ENCODE measurements at regions not wholly inside any gene's neighbourhood (a gene's known extent, or its start where the extent isn't known, plus 50 kb on each side); places are given as distances from the start of the nearest gene placed in this dataset.

DNA sequence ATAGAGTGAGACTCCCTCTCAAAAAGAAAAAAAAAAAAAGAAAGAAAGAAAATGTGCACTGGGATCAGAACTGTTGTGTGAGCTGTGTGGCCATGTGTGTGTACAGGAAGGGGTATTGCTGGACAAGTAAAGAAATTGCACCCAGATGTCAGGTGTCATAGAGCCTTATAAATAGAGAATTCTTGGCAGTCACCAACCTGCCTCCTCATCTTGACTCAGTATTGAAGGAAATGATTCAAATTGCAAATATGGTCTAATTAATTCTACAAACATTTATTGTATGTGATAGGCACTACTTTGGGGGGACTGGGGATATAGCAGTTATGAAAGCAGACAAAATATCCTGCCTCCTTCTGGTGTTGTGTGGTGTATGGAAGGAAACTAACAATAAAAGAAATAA, 243.8 kb upstream of the TTC14 start:
- Histone ChIP-seq H3K9me3 (ENCODE audit: severe bottlenecking) (no peaks in the 10 kb centered on the region), H3K4me3 (ENCODE audit: low read depth, low read length) (no peak overlapping the region), H3K27ac (no peak overlapping the region), H3K27me3 (ENCODE audit: insufficient read depth, low read depth, severe bottlenecking) (no peaks in the 10 kb centered on the region), H3K36me3 (no peaks in the 10 kb centered on the region)
- TF ChIP-seq, protein P1, sequence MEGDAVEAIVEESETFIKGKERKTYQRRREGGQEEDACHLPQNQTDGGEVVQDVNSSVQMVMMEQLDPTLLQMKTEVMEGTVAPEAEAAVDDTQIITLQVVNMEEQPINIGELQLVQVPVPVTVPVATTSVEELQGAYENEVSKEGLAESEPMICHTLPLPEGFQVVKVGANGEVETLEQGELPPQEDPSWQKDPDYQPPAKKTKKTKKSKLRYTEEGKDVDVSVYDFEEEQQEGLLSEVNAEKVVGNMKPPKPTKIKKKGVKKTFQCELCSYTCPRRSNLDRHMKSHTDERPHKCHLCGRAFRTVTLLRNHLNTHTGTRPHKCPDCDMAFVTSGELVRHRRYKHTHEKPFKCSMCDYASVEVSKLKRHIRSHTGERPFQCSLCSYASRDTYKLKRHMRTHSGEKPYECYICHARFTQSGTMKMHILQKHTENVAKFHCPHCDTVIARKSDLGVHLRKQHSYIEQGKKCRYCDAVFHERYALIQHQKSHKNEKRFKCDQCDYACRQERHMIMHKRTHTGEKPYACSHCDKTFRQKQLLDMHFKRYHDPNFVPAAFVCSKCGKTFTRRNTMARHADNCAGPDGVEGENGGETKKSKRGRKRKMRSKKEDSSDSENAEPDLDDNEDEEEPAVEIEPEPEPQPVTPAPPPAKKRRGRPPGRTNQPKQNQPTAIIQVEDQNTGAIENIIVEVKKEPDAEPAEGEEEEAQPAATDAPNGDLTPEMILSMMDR (IDR thresholded peaks at IDR 0.05; ENCODE audit: low read depth, low read length), result no peak
- DNase-seq, result no peak

DNA sequence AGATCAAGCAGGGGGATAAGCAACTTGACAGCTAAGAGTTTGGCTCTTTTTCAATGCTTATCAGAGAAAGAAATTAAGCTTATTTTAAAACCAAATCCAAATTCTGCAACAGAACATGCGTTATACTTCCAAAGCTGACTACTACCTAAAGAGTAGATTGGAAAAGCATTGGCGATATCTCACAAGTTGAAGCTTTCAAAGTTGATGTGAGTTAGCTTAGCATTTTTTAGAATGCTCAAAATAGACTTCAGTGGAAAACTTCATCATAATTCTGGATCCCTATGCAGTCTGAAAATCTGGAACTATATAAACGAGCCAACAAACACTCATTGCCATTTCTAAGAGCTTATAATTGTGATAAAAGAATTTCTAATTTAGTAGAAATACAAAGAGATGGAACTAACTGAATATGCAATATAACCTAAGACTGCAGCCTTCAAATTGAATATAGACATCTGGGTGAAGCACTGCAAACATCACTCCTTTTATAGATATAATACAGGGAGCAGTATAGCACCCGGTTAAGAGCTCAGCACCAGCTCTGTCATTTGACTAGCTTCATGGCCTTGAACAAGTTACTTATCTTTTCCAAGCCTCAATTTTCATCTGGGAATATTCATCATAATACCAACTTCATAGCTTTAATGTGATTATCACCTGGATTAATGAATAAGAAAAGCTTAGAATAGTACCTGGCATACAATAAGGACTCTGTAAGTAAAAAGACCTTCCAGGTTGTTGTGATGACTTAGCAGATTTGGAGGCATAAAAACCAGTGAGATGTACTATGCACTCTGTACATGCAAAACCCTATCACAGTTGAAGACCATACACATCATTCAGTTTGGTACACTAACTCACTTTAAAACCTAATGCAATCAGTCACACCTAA, 242.7 kb upstream of the TTC14 start:
- DNase-seq, result no peak
- Histone ChIP-seq H3K4me3 (ENCODE audit: low read depth, low read length) (no peak overlapping the region), H3K36me3 (no peaks in the 10 kb centered on the region), H3K27ac (no peak overlapping the region), H3K27me3 (ENCODE audit: insufficient read depth, low read depth, severe bottlenecking) (no peaks in the 10 kb centered on the region), H3K9me3 (ENCODE audit: severe bottlenecking) (no peaks in the 10 kb centered on the region)
- TF ChIP-seq, protein P1 (IDR thresholded peaks at IDR 0.05; ENCODE audit: low read depth, low read length), result no peak

GRCh38 chr3:180359953-180360279, 242.0 kb upstream of the TTC14 start:
- TF ChIP-seq, protein P1 (IDR thresholded peaks at IDR 0.05; ENCODE audit: low read depth, low read length), result no peak
- DNase-seq, result no peak
- Histone ChIP-seq H3K4me3 (ENCODE audit: low read depth, low read length) (no peak overlapping the region), H3K27ac (no peak overlapping the region), H3K9me3 (ENCODE audit: severe bottlenecking) (no peaks in the 10 kb centered on the region), H3K36me3 (no peaks in the 10 kb centered on the region), H3K27me3 (ENCODE audit: insufficient read depth, low read depth, severe bottlenecking) (no peaks in the 10 kb centered on the region)

GRCh38 chr3:180362081-180362480, 239.9 kb upstream of the TTC14 start:
- H3K27ac ChIP-seq, result no peak overlapping the region
- TF ChIP-seq, protein P1 (IDR thresholded peaks at IDR 0.05; ENCODE audit: low read depth, low read length), result no peak
- no peaks in the 10 kb centered on the region for H3K36me3 ChIP-seq
- no peaks in the 10 kb centered on the region for H3K9me3 ChIP-seq (ENCODE audit: severe bottlenecking)
- H3K4me3 ChIP-seq (ENCODE audit: low read depth, low read length), result no peak overlapping the region
- no peak for DNase-seq
- H3K27me3 ChIP-seq (ENCODE audit: insufficient read depth, low read depth, severe bottlenecking), result no peaks in the 10 kb centered on the region

DNA sequence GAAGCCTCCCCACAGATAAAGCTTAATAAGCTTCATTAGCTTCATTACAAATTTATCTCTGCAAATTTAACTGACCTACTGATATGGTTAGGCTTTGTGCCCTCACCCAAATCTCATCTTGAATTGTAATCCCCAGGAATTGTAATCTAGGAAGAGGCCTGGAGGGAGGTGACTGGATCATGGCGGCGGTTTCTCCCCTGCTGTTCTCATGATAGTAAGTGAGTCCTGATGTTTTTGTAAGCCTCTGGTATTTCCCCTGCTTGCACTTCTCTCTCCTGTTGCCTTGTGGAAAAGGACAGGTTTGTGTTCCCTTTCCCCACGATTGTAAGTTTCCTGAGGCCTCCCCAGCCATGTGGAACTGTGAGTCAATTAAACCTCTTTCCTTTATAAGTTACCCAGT, 226.1 kb upstream of the TTC14 start:
- TF ChIP-seq, protein P1 (IDR thresholded peaks at IDR 0.05; ENCODE audit: low read depth, low read length), result no peak

DNA sequence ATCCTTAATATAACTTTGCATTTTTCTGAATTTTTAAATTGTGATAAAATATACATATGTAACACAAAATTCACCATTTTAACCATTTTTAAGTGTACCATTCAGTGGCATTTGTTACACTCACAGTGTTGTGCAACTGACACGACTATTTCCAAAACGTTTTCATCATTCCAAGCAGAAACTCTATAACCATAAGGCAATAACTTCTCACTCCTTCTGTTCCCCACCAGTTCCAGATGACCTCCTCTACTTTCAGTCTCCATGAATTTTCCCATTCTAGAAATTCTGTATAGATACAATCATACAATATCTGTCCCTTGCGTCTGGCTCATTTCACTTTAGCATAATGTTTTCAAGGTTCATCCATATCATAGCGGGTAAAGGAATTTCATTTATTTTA, 223.5 kb upstream of the TTC14 start:
- DNase-seq, result no peak
- Histone ChIP-seq H3K27ac (no peak overlapping the region), H3K27me3 (ENCODE audit: insufficient read depth, low read depth, severe bottlenecking) (no peaks in the 10 kb centered on the region), H3K36me3 (no peaks in the 10 kb centered on the region), H3K9me3 (ENCODE audit: severe bottlenecking) (no peaks in the 10 kb centered on the region), H3K4me3 (ENCODE audit: low read depth, low read length) (no peak overlapping the region)
- TF ChIP-seq, protein P1 (IDR thresholded peaks at IDR 0.05; ENCODE audit: low read depth, low read length), result no peak

More for the DNA sequence above, 226.1 kb upstream of the TTC14 start:
- DNase-seq, result no peak
- Histone ChIP-seq H3K36me3 (no peaks in the 10 kb centered on the region), H3K9me3 (ENCODE audit: severe bottlenecking) (no peaks in the 10 kb centered on the region), H3K4me3 (ENCODE audit: low read depth, low read length) (no peak overlapping the region), H3K27me3 (ENCODE audit: insufficient read depth, low read depth, severe bottlenecking) (no peaks in the 10 kb centered on the region), H3K27ac (no peak overlapping the region)

Data from WERI-Rb-1 (cell line).